PC-9 (cell line): ENCODE measurements at regions not wholly inside any gene's neighbourhood (a gene's known extent, or its start where the extent isn't known, plus 50 kb on each side); places are given as distances from the start of the nearest gene placed in this dataset.

Experiments
- CTCF ChIP-seq: fragments of 200-600 bp; sonication (generic); conservative IDR thresholded peaks from 2 replicates; pipeline ENCODE4 v1.6.1; 2017; ENCODE audit warnings: mixed run types, antibody characterized with exemption, mild to moderate bottlenecking, moderate library complexity
- EZH2 ChIP-seq: fragments of 200-600 bp; sonication (generic); IDR thresholded peaks from 2 replicates; pipeline ENCODE4 v1.8.0; 2017; ENCODE audit warnings: antibody characterized with exemption, low read depth

GRCh38 chr16:26491101-26491670 is 575.5 kb upstream of the C16orf82 start:
- no peak for TF ChIP-seq CTCF
- no peak for TF ChIP-seq EZH2
